ENCODE measurements at regions not wholly inside any gene's neighbourhood (a gene's known extent, or its start where the extent isn't known, plus 50 kb on each side); places are given as distances from the start of the nearest gene placed in this dataset.

DNA sequence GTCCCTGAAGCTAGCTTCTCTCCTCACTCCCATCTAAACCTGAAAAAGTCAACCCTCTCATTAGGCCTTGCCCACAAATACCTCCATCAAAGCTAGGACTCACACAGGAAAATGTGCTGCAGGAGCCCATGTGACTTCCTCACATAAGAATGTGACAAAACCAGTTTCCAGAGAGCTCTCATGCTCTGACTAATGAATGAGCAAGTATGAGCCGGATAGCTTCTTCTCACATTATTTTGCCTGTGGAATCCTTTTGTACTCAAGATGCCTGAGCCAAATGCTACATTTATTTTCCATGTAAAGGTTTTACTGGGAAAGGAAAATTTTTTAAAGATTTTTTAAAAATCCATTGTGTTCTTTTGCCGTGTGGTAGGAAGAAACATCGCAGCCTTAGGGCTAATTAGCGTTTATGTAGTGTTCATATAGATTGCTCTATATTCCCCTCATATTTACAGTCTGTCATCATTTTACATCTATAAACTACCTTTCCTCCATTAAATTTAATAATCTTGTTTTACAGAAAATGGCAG is 68.6 kb upstream of the CCN6 start:
- no peaks in the 10 kb centered on the region for H3K27me3 ChIP-seq (ENCODE audit: control insufficient read depth, insufficient read depth, low read length)
- peak overlapping the region; percentile 9; the same call in 1 of the 2 replicates for H3K4me3 ChIP-seq (ENCODE audit: low read depth, low read length)
- H3K4me1 ChIP-seq (ENCODE audit: control insufficient read depth, insufficient read depth, low read length), result peaks cover 16% of the 10 kb centered on the region
- no peaks in the 10 kb centered on the region for H3K36me3 ChIP-seq (ENCODE audit: control insufficient read depth, insufficient read depth, low read length)
- H3K9me3 ChIP-seq (ENCODE audit: control insufficient read depth, insufficient read depth, low read length), result 0 out of 2 replicates have a peak, but pooled peaks cover 3% of the 10 kb centered on the region
- peak overlapping the region; percentile 33 for H3K27ac ChIP-seq (ENCODE audit: low read depth, low read length)
- H3K9ac ChIP-seq (ENCODE audit: low read depth, low read length), result no peak overlapping the region

GRCh38 chr6:111986651-111987050 is 67.3 kb upstream of the CCN6 start:
- H3K27ac ChIP-seq (ENCODE audit: low read depth, low read length), result no peak overlapping the region
- H3K4me3 ChIP-seq (ENCODE audit: low read depth, low read length), result no peak overlapping the region

GRCh38 chr6:111987295-111987694 is 66.6 kb upstream of the CCN6 start:
- H3K9ac ChIP-seq (ENCODE audit: low read depth, low read length), result no peak overlapping the region
- no peaks in the 10 kb centered on the region for H3K27me3 ChIP-seq (ENCODE audit: control insufficient read depth, insufficient read depth, low read length)
- no peaks in the 10 kb centered on the region for H3K36me3 ChIP-seq (ENCODE audit: control insufficient read depth, insufficient read depth, low read length)
- 0 out of 2 replicates have a peak, but pooled peaks cover 3% of the 10 kb centered on the region for H3K9me3 ChIP-seq (ENCODE audit: control insufficient read depth, insufficient read depth, low read length)
- peaks cover 16% of the 10 kb centered on the region for H3K4me1 ChIP-seq (ENCODE audit: control insufficient read depth, insufficient read depth, low read length)
- no peak overlapping the region for H3K4me3 ChIP-seq (ENCODE audit: low read depth, low read length)
- no peak overlapping the region for H3K27ac ChIP-seq (ENCODE audit: low read depth, low read length)

More at GRCh38 chr6:111986651-111987050, 67.3 kb upstream of the CCN6 start:
- Histone ChIP-seq H3K9ac (ENCODE audit: low read depth, low read length) (no peak overlapping the region), H3K4me1 (ENCODE audit: control insufficient read depth, insufficient read depth, low read length) (peaks cover 16% of the 10 kb centered on the region), H3K9me3 (ENCODE audit: control insufficient read depth, insufficient read depth, low read length) (0 out of 2 replicates have a peak, but pooled peaks cover 3% of the 10 kb centered on the region), H3K36me3 (ENCODE audit: control insufficient read depth, insufficient read depth, low read length) (no peaks in the 10 kb centered on the region), H3K27me3 (ENCODE audit: control insufficient read depth, insufficient read depth, low read length) (no peaks in the 10 kb centered on the region)

GRCh38 chr6:111988926-111989325 is 65.0 kb upstream of the CCN6 start:
- 0 out of 2 replicates have a peak, but pooled peaks cover 3% of the 10 kb centered on the region for H3K9me3 ChIP-seq (ENCODE audit: control insufficient read depth, insufficient read depth, low read length)
- H3K36me3 ChIP-seq (ENCODE audit: control insufficient read depth, insufficient read depth, low read length), result no peaks in the 10 kb centered on the region
- no peak overlapping the region for H3K9ac ChIP-seq (ENCODE audit: low read depth, low read length)
- no peak overlapping the region for H3K4me3 ChIP-seq (ENCODE audit: low read depth, low read length)
- H3K27me3 ChIP-seq (ENCODE audit: control insufficient read depth, insufficient read depth, low read length), result no peaks in the 10 kb centered on the region
- no peak overlapping the region for H3K27ac ChIP-seq (ENCODE audit: low read depth, low read length)
- H3K4me1 ChIP-seq (ENCODE audit: control insufficient read depth, insufficient read depth, low read length), result peaks cover 16% of the 10 kb centered on the region

DNA sequence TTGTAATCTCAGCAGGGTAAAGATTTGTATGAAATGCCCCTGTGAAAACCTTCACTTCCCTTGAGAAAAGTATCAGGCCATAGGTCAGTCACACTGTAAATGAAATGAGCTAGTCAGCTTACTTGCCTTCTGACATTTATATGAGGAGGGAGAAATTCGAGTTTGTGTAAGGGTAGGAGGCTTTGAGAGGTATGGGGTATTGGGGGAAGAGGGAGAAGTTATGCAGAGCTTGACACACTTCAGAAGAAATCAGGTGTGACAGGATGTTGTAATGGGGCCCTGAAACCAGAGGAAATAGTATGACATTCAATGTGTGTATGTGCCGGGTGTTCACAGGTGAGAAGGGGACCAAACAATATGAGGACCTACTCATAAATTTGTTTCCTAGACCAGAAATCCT is 64.2 kb upstream of the CCN6 start:
- no peak overlapping the region for H3K27ac ChIP-seq (ENCODE audit: low read depth, low read length)
- H3K9ac ChIP-seq (ENCODE audit: low read depth, low read length), result no peak overlapping the region
- H3K4me3 ChIP-seq (ENCODE audit: low read depth, low read length), result no peak overlapping the region
- no peaks in the 10 kb centered on the region for H3K36me3 ChIP-seq (ENCODE audit: control insufficient read depth, insufficient read depth, low read length)
- peaks cover 14% of the 10 kb centered on the region for H3K4me1 ChIP-seq (ENCODE audit: control insufficient read depth, insufficient read depth, low read length)
- H3K27me3 ChIP-seq (ENCODE audit: control insufficient read depth, insufficient read depth, low read length), result no peaks in the 10 kb centered on the region
- H3K9me3 ChIP-seq (ENCODE audit: control insufficient read depth, insufficient read depth, low read length), result 0 out of 2 replicates have a peak, but pooled peaks cover 3% of the 10 kb centered on the region

- peaks cover 9% of the 10 kb centered on the region for H3K4me1 ChIP-seq (ENCODE audit: control insufficient read depth, insufficient read depth, low read length)
- 0 out of 2 replicates have a peak, but pooled peaks cover 3% of the 10 kb centered on the region for H3K9me3 ChIP-seq (ENCODE audit: control insufficient read depth, insufficient read depth, low read length)
- H3K36me3 ChIP-seq (ENCODE audit: control insufficient read depth, insufficient read depth, low read length), result no peaks in the 10 kb centered on the region
- H3K27me3 ChIP-seq (ENCODE audit: control insufficient read depth, insufficient read depth, low read length), result no peaks in the 10 kb centered on the region
- no peak overlapping the region for H3K9ac ChIP-seq (ENCODE audit: low read depth, low read length)
- no peak overlapping the region for H3K27ac ChIP-seq (ENCODE audit: low read depth, low read length)
- H3K4me3 ChIP-seq (ENCODE audit: low read depth, low read length), result no peak overlapping the region
These were observed 63.7 kb upstream of the CCN6 start for GRCh38 chr6:111990214-111990613.

DNA sequence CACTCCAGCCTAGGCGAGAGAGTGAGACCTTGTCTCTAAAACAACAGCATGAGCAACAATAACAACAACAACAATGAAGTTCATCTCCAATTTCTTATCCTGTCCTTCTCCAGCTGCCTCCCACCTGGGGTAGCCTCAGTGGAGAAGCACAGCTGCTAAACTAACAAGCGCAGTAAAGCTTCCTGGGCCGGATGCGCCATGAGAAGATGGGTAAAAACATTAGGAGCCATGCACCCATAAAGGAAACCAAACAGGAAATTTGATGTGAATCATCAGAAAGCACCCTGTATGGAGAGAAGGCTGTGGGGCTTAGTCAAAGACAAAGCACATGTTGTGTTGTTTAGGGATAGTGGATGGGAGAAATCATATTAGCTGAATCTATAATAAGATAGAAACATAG is 61.1 kb upstream of the CCN6 start:
- Histone ChIP-seq H3K9me3 (ENCODE audit: control insufficient read depth, insufficient read depth, low read length) (0 out of 2 replicates have a peak, but pooled peaks cover 3% of the 10 kb centered on the region), H3K9ac (ENCODE audit: low read depth, low read length) (no peak overlapping the region), H3K27ac (ENCODE audit: low read depth, low read length) (no peak overlapping the region), H3K36me3 (ENCODE audit: control insufficient read depth, insufficient read depth, low read length) (no peaks in the 10 kb centered on the region), H3K27me3 (ENCODE audit: control insufficient read depth, insufficient read depth, low read length) (peaks cover 3% of the 10 kb centered on the region; the same call in 1 of the 2 replicates), H3K4me3 (ENCODE audit: low read depth, low read length) (no peak overlapping the region), H3K4me1 (ENCODE audit: control insufficient read depth, insufficient read depth, low read length) (peaks cover 4% of the 10 kb centered on the region)

- H3K9ac ChIP-seq (ENCODE audit: low read depth, low read length), result no peak overlapping the region
- peaks cover 3% of the 10 kb centered on the region; the same call in 1 of the 2 replicates for H3K27me3 ChIP-seq (ENCODE audit: control insufficient read depth, insufficient read depth, low read length)
- no peaks in the 10 kb centered on the region for H3K9me3 ChIP-seq (ENCODE audit: control insufficient read depth, insufficient read depth, low read length)
- H3K36me3 ChIP-seq (ENCODE audit: control insufficient read depth, insufficient read depth, low read length), result no peaks in the 10 kb centered on the region
- no peak overlapping the region for H3K27ac ChIP-seq (ENCODE audit: low read depth, low read length)
- no peak overlapping the region for H3K4me3 ChIP-seq (ENCODE audit: low read depth, low read length)
- peaks cover 4% of the 10 kb centered on the region for H3K4me1 ChIP-seq (ENCODE audit: control insufficient read depth, insufficient read depth, low read length)
These were observed 60.6 kb upstream of the CCN6 start for GRCh38 chr6:111993342-111993741.

- Histone ChIP-seq H3K4me1 (ENCODE audit: control insufficient read depth, insufficient read depth, low read length) (peaks cover 4% of the 10 kb centered on the region), H3K9me3 (ENCODE audit: control insufficient read depth, insufficient read depth, low read length) (no peaks in the 10 kb centered on the region), H3K36me3 (ENCODE audit: control insufficient read depth, insufficient read depth, low read length) (no peaks in the 10 kb centered on the region), H3K27me3 (ENCODE audit: control insufficient read depth, insufficient read depth, low read length) (peaks cover 3% of the 10 kb centered on the region; the same call in 1 of the 2 replicates), H3K4me3 (ENCODE audit: low read depth, low read length) (no peak overlapping the region), H3K9ac (ENCODE audit: low read depth, low read length) (no peak overlapping the region), H3K27ac (ENCODE audit: low read depth, low read length) (no peak overlapping the region)
These were observed 59.1 kb upstream of the CCN6 start for GRCh38 chr6:111994791-111995190.

DNA sequence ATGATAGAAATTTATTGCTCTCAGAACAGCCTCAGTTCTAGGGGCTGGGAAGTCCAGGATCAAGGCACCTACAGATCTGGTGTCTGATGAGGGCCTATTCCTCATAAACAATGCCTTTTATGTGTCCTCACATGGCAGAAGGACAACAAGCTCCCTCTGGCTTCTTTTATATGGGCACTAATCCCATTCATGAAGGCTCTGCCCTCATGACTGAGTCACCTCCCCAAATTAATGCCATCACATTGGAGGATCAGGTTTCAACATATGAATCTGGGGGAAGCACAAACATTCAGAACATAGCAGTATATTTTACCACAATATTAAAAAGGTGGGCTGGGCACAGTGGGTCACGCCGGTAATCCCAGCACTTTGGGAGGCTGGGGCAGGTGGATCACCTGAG is 58.5 kb upstream of the CCN6 start:
- no peak overlapping the region for H3K4me3 ChIP-seq (ENCODE audit: low read depth, low read length)

GRCh38 chr6:111996144-111996865 is 57.6 kb upstream of the CCN6 start:
- H3K4me3 ChIP-seq (ENCODE audit: low read depth, low read length), result no peak overlapping the region
- peaks cover 3% of the 10 kb centered on the region; the same call in 1 of the 2 replicates for H3K27me3 ChIP-seq (ENCODE audit: control insufficient read depth, insufficient read depth, low read length)
- no peaks in the 10 kb centered on the region for H3K9me3 ChIP-seq (ENCODE audit: control insufficient read depth, insufficient read depth, low read length)
- H3K27ac ChIP-seq (ENCODE audit: low read depth, low read length), result no peak overlapping the region
- H3K4me1 ChIP-seq (ENCODE audit: control insufficient read depth, insufficient read depth, low read length), result peaks cover 4% of the 10 kb centered on the region
- H3K9ac ChIP-seq (ENCODE audit: low read depth, low read length), result no peak overlapping the region
- H3K36me3 ChIP-seq (ENCODE audit: control insufficient read depth, insufficient read depth, low read length), result no peaks in the 10 kb centered on the region

More for the DNA sequence above, 58.5 kb upstream of the CCN6 start:
- no peaks in the 10 kb centered on the region for H3K36me3 ChIP-seq (ENCODE audit: control insufficient read depth, insufficient read depth, low read length)
- H3K9me3 ChIP-seq (ENCODE audit: control insufficient read depth, insufficient read depth, low read length), result no peaks in the 10 kb centered on the region
- H3K27ac ChIP-seq (ENCODE audit: low read depth, low read length), result no peak overlapping the region
- H3K27me3 ChIP-seq (ENCODE audit: control insufficient read depth, insufficient read depth, low read length), result peaks cover 3% of the 10 kb centered on the region; the same call in 1 of the 2 replicates
- no peak overlapping the region for H3K9ac ChIP-seq (ENCODE audit: low read depth, low read length)
- H3K4me1 ChIP-seq (ENCODE audit: control insufficient read depth, insufficient read depth, low read length), result peaks cover 4% of the 10 kb centered on the region

Data from HUES48 (cell line).